HCT116 (cell line): ENCODE measurements at regions not wholly inside any gene's neighbourhood (a gene's known extent, or its start where the extent isn't known, plus 50 kb on each side); places are given as distances from the start of the nearest gene placed in this dataset.

Source experiments
- CTCF ChIP-seq, 3 experiments: fragments of 200-600 bp in 1 of 3; sonication (generic) in 1 of 3; IDR thresholded peaks in 2 of 3; conservative IDR thresholded peaks in 1 of 3; 2 replicates each; pipeline ENCODE4 v1.5.1; 2012 to 2017; ENCODE audit warnings: low read depth in 2 of 3, low read length in 2 of 3, antibody characterized with exemption in 1 of 3, borderline replicate concordance in 1 of 3, control low read depth in 1 of 3, mild to moderate bottlenecking in 1 of 3, mixed read lengths in 1 of 3, mixed run types in 1 of 3, moderate library complexity in 1 of 3; ENCODE audit not compliant: insufficient read depth in 1 of 3
- EGR1 ChIP-seq: IDR thresholded peaks from 2 replicates; pipeline ENCODE4 v1.6.1; 2012; ENCODE audit warnings: low read depth
- EZH2 ChIP-seq: fragments of 200-600 bp; sonication (generic); IDR thresholded peaks from 2 replicates; pipeline ENCODE4 v1.6.1; 2017; ENCODE audit warnings: antibody characterized with exemption, mixed run types
- JUND ChIP-seq: IDR thresholded peaks from 2 replicates; pipeline ENCODE4 v1.6.1; 2012
- POLR2A ChIP-seq: IDR thresholded peaks from 2 replicates; pipeline ENCODE4 v1.7.0; 2011; ENCODE audit warnings: borderline replicate concordance; ENCODE audit not compliant: insufficient read depth, insufficient read length; ENCODE audit errors: extremely low read depth
- RAD21 ChIP-seq: IDR thresholded peaks from 2 replicates; pipeline ENCODE4 v1.6.1; 2012; ENCODE audit warnings: low read depth, mild to moderate bottlenecking
- REST ChIP-seq: IDR thresholded peaks from 2 replicates; pipeline ENCODE4 v1.6.1; 2012; ENCODE audit warnings: low read depth
- SP1 ChIP-seq: IDR thresholded peaks from 2 replicates; pipeline ENCODE4 v1.6.1; 2012; ENCODE audit warnings: low read depth

- no peak for TF ChIP-seq POLR2A
- no peak for TF ChIP-seq EZH2
- no peak for TF ChIP-seq CTCF (IDR thresholded peaks at IDR 0.05 in 2 of 3, conservative IDR thresholded peaks at IDR 0.05 in 1 of 3; ENCODE audit: borderline replicate concordance in 1 of 3, insufficient read depth in 1 of 3, low read depth in 2 of 3, low read length in 2 of 3)
- TF ChIP-seq EGR1: no peak
- no peak for TF ChIP-seq JUND
- no peak for TF ChIP-seq REST
- no peak for TF ChIP-seq RAD21
- no peak for TF ChIP-seq SP1
Observed at GRCh38 chr5:71961786-71962185, 145.5 kb upstream of the MAP1B start.
